ENCODE measurements at regions not wholly inside any gene's neighbourhood (a gene's known extent, or its start where the extent isn't known, plus 50 kb on each side); places are given as distances from the start of the nearest gene placed in this dataset.
"Not testable (repeated sequence)": the region's sequence is repeated elsewhere in the genome, so short reads cannot be mapped to it uniquely, and the experiment has no call there.

DNA sequence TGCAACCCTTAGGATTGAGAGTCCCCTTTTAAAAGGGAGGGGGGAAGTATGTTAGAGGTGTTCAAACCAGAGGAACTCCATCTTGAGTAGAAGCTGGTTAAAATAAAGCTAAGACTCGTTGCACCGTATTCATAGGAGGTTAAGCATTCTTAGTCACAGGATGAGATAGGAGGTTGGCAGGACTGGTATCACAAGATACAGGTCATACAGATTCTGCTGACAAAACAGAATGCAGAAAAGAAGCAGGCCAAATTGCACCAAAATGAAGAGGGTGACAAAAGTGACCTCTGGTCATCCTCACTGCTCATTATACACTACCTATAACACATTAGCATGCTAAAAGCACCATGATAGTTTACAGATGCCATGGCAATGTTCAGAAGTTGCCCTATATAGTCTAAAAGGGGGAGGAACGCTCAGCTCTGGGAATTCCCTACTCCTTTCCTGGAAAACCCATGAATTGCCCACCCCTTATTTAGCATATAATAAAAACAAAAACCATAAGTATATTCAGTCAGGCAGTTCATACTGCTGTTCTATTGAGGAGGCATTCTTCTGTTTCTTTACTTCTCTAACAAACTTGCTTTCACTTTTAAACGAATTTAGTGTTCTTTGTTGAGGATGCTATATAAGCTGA, 192.2 kb upstream of the NDUFV2 start:
- peaks cover 15% of the 10 kb centered on the region for H3K9me3 Mint-ChIP-seq (ENCODE audit: low read depth)
- TF ChIP-seq, protein P1, sequence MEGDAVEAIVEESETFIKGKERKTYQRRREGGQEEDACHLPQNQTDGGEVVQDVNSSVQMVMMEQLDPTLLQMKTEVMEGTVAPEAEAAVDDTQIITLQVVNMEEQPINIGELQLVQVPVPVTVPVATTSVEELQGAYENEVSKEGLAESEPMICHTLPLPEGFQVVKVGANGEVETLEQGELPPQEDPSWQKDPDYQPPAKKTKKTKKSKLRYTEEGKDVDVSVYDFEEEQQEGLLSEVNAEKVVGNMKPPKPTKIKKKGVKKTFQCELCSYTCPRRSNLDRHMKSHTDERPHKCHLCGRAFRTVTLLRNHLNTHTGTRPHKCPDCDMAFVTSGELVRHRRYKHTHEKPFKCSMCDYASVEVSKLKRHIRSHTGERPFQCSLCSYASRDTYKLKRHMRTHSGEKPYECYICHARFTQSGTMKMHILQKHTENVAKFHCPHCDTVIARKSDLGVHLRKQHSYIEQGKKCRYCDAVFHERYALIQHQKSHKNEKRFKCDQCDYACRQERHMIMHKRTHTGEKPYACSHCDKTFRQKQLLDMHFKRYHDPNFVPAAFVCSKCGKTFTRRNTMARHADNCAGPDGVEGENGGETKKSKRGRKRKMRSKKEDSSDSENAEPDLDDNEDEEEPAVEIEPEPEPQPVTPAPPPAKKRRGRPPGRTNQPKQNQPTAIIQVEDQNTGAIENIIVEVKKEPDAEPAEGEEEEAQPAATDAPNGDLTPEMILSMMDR (IDR thresholded peaks at IDR 0.05): no peak
- DNase-seq (ENCODE audit: low spot score): no peak
- H3K4me1 Mint-ChIP-seq (ENCODE audit: low read depth): no peaks in the 10 kb centered on the region
- H3K36me3 Mint-ChIP-seq (ENCODE audit: low read depth): peaks cover 3% of the 10 kb centered on the region
- H3K4me3 Mint-ChIP-seq (ENCODE audit: unreplicated experiment): no peak overlapping the region
- no peaks in the 10 kb centered on the region for H3K27me3 Mint-ChIP-seq (ENCODE audit: low read depth)
- H3K27ac Mint-ChIP-seq (ENCODE audit: unreplicated experiment): no peak overlapping the region

DNA sequence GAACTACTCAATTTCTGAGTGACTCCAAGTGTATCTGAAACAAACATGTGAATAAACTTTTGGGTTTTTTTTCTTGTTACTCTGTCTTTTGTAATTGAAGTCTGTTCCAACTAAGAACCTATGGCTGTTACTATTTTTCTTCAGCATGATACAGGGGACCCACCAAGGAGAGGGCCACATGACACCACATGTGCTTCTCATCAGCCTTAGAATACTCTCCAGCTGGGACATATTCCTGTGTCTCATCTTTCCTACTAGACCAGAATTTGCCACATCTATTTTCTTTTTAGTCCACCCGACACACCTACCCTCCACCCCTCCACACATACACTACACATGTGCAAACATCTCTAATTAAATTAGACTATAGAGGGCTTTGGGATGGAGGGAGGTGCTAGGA, 191.7 kb upstream of the NDUFV2 start:
- H3K9me3 Mint-ChIP-seq (ENCODE audit: low read depth): peaks cover 13% of the 10 kb centered on the region
- DNase-seq (ENCODE audit: low spot score): no peak
- TF ChIP-seq, protein P1 (IDR thresholded peaks at IDR 0.05): no peak
- H3K4me3 Mint-ChIP-seq (ENCODE audit: unreplicated experiment): no peak overlapping the region
- H3K27me3 Mint-ChIP-seq (ENCODE audit: low read depth): no peaks in the 10 kb centered on the region
- H3K27ac Mint-ChIP-seq (ENCODE audit: unreplicated experiment): no peak overlapping the region
- peaks cover 3% of the 10 kb centered on the region for H3K36me3 Mint-ChIP-seq (ENCODE audit: low read depth)
- no peaks in the 10 kb centered on the region for H3K4me1 Mint-ChIP-seq (ENCODE audit: low read depth)

DNA sequence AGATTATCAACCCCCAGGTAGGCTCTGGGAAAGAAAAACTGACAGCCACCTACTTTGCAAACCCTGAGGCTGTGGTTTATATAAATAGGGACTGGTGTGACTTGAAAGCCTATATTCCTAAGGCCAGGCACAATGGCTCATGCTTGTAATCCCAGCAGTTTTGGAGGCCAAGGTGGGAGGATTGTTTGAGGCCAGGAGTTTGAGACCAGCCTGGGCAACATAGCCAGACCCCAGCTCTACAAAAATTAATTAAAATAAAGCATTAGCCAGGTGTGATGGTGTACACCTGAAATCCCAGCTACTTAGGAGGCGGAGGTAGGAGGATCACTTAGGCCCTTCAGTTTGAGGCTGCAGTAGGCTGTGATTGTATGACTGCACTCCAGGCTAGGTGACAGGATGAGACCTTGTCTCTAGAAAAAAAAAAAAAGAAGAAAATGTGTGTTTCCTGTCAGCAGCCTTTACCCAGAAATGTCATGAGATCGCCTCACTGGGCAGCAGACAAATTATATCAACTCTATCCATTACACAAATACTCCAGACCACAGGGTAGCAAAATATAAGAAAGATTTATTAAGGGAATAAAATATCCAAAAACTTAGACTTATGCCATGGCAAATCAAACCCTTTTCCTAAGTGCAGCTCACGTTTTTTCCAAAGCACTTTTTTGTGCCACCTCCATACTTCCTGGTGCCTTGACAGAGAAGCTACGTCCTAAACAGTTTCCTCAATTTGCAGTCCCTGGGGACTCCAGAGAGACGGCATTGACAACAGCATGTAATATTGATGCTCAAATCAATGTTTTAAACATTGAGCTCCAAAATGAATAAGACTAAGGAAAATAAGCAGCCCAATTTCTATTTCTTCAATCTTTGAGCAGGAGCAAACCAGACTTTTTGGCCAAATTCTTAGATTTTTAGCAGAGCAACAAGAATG, 190.8 kb upstream of the NDUFV2 start:
- Mint-ChIP-seq H3K4me1 (ENCODE audit: low read depth) (no peaks in the 10 kb centered on the region), H3K27me3 (ENCODE audit: low read depth) (no peaks in the 10 kb centered on the region), H3K36me3 (ENCODE audit: low read depth) (no peaks in the 10 kb centered on the region), H3K4me3 (ENCODE audit: unreplicated experiment) (no peak overlapping the region), H3K27ac (ENCODE audit: unreplicated experiment) (no peak overlapping the region), H3K9me3 (ENCODE audit: low read depth) (peaks cover 8% of the 10 kb centered on the region)
- TF ChIP-seq, protein P1 (IDR thresholded peaks at IDR 0.05): no peak
- DNase-seq (ENCODE audit: low spot score): no peak

DNA sequence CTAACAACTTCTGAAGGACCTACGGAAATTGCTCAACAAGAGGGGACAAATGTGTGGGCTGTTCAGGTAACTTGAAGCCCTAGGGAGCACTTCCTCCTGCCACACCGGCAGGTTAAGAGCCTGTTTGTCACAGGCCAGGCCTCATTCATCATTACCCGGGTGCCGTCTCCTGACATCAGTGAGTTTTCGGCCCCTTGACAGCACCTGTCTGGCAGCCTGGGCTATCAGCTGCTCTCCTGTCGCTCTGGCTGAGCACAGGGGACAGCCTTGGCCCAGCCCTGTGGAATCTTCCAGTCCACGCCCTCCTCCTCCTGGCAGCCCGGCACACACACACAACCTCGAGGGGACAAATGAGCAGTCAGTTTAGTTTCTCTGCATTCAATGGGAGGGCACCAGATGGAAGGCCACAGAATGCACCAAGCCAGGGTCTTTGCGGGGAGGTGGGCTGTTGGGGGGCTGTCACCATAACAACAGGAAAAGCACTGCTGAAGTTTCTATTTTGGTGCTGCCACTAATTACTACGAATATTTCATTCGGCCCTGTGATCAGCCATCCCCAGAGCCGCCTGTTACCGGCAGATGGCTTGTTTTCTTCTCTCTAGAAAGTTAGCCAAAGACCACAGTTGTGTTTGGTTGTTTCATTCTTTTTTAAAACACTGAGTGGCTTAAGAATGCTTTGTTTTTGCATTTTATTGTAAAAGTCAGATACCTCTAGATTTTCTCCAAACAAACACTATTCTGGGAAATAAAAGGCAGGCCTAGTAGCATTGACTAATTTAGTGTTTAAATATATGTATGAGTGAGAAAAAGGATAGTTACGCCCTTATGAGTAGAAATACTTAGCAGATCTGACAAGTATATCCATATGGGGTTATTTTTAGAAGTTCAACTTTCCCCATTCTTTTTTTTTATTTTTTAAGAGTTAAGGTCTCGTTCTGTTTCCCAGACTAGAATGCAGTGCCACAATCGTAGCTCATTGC, 189.9 kb upstream of the NDUFV2 start:
- DNase-seq (ENCODE audit: low spot score): no peak
- TF ChIP-seq, protein P1 (IDR thresholded peaks at IDR 0.05): no peak
- H3K4me1 Mint-ChIP-seq (ENCODE audit: low read depth): no peaks in the 10 kb centered on the region
- H3K4me3 Mint-ChIP-seq (ENCODE audit: unreplicated experiment): no peak overlapping the region
- H3K27me3 Mint-ChIP-seq (ENCODE audit: low read depth): no peaks in the 10 kb centered on the region
- no peaks in the 10 kb centered on the region for H3K36me3 Mint-ChIP-seq (ENCODE audit: low read depth)
- H3K9me3 Mint-ChIP-seq (ENCODE audit: low read depth): peaks cover 7% of the 10 kb centered on the region
- no peak overlapping the region for H3K27ac Mint-ChIP-seq (ENCODE audit: unreplicated experiment)

DNA sequence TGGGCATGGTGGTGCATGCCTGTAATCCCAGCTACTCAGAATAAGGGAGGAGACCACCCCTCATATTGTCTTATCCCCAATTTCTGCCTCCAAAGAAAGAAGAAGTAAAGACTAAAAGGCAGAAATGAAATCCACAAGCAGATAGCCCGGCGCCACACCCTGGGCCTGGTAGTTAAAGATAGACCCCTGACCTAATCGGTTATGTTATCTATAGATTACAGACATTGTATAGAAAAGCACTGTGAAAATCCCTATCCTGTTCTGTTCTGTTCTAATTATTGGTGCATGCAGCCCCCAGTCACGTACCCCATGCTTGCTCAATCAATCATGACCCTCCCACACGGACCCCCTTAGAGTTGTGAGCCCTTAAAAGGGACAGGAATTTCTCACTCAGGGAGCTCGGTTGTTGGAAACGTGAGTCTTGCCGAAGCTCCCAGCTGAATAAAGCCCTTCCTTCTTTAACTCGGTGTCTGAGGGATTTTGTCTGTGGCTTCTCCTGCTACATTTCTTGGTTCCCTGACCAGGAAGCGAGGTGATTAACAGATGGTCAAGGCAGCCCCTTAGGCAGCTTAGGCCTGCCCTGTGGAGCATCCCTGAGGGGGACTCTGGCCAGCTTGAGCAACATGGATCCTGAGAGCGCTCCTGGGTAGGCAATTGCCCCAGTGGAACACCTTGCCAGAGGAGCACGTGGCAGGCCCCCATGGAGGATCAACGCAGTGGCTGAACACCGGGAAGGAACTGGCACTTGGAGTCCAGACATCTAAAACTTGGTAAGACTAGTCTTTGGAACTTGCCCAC, 188.7 kb upstream of the NDUFV2 start:
- H3K36me3 Mint-ChIP-seq (ENCODE audit: low read depth); H3K4me1 Mint-ChIP-seq (ENCODE audit: low read depth); H3K4me3 Mint-ChIP-seq (ENCODE audit: unreplicated experiment); H3K9me3 Mint-ChIP-seq (ENCODE audit: low read depth); H3K27me3 Mint-ChIP-seq (ENCODE audit: low read depth); H3K27ac Mint-ChIP-seq (ENCODE audit: unreplicated experiment); DNase-seq (ENCODE audit: low spot score): not testable (repeated sequence)

DNA sequence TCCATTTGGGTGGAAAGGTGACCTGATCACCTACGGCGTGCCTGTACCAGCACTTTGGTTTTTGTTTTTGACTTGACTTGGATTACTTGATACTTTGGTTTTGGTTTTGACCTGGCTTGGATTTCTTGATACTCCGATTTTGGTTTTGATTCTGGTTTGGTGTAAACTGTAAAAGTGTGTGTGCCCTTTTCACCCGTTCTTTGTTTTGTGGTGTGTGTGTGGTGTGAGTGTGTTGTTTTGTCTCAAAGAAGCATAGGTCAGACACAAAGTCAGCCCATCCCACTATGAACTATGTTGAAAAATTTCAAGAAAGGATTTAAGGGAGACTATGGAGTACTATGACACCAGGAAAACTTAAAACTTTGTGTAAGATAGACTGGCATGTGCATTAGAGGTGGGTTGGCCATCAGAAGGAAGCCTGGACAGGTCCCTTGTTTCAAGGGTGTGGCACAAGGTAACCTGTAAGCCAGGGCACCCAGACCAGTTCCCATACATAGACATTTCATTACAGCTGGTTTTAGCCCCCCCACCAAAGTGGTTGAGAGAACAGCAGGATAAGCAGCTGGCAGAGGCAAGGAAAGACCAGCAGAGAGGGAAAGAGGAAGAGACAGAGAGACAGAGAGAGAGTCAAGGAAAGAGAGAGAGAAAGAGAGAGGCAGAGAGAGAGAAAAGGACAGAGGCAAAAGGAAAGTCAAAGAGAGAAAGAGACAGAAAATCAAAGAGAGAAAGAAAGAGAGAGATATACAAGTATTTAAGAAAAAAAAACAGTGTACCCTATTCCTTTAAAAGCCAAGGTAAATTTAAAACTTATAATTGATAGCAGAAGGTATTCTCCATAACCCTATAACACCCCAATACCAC, 187.9 kb upstream of the NDUFV2 start:
- not testable (repeated sequence) for H3K27ac Mint-ChIP-seq (ENCODE audit: unreplicated experiment); DNase-seq (ENCODE audit: low spot score); H3K4me3 Mint-ChIP-seq (ENCODE audit: unreplicated experiment)

More for the DNA sequence above, 187.9 kb upstream of the NDUFV2 start:
- not testable (repeated sequence) for H3K36me3 Mint-ChIP-seq (ENCODE audit: low read depth); H3K27me3 Mint-ChIP-seq (ENCODE audit: low read depth); H3K9me3 Mint-ChIP-seq (ENCODE audit: low read depth); H3K4me1 Mint-ChIP-seq (ENCODE audit: low read depth)
